Central memory CD8-positive, alpha-beta T cell (primary cell): ENCODE measurements at regions not wholly inside any gene's neighbourhood (a gene's known extent, or its start where the extent isn't known, plus 50 kb on each side); places are given as distances from the start of the nearest gene placed in this dataset.

ENCODE experiments used
- ATAC-seq: fragments of 150-1000 bp; cut with Tn5 transposase; replicated peaks from 2 replicates; pipeline ENCODE4 v1.10.0; 2022; ENCODE audit warnings: mild to moderate bottlenecking, moderate FRiP score, moderate number of reproducible peaks; ENCODE audit not compliant: poor library complexity, severe bottlenecking; ENCODE audit errors: extremely low read depth
- DNase-seq, 2 donors: peaks; one replicate each; pipeline ENCODE4 v3.0.0; 2021; ENCODE audit warnings: low spot score in 2 of 2
- H3K27ac Mint-ChIP-seq: one replicate; pipeline ENCODE4 v1.8.0; 2022; ENCODE audit warnings: low read depth, mild to moderate bottlenecking, moderate library complexity, mixed read lengths
- H3K27me3 Mint-ChIP-seq: one replicate; pipeline ENCODE4 v1.8.0; 2022; ENCODE audit warnings: mixed read lengths
- H3K36me3 Mint-ChIP-seq: one replicate; pipeline ENCODE4 v1.8.0; 2022; ENCODE audit warnings: mild to moderate bottlenecking, moderate library complexity, mixed read lengths; ENCODE audit not compliant: insufficient read depth
- H3K4me1 Mint-ChIP-seq: one replicate; pipeline ENCODE4 v1.8.0; 2022; ENCODE audit warnings: mixed read lengths
- H3K4me3 Mint-ChIP-seq: one replicate; pipeline ENCODE4 v1.8.0; 2022; ENCODE audit warnings: mild to moderate bottlenecking, moderate library complexity, mixed read lengths
- H3K9me3 Mint-ChIP-seq: one replicate; pipeline ENCODE4 v1.8.0; 2022; ENCODE audit warnings: mixed read lengths

DNA sequence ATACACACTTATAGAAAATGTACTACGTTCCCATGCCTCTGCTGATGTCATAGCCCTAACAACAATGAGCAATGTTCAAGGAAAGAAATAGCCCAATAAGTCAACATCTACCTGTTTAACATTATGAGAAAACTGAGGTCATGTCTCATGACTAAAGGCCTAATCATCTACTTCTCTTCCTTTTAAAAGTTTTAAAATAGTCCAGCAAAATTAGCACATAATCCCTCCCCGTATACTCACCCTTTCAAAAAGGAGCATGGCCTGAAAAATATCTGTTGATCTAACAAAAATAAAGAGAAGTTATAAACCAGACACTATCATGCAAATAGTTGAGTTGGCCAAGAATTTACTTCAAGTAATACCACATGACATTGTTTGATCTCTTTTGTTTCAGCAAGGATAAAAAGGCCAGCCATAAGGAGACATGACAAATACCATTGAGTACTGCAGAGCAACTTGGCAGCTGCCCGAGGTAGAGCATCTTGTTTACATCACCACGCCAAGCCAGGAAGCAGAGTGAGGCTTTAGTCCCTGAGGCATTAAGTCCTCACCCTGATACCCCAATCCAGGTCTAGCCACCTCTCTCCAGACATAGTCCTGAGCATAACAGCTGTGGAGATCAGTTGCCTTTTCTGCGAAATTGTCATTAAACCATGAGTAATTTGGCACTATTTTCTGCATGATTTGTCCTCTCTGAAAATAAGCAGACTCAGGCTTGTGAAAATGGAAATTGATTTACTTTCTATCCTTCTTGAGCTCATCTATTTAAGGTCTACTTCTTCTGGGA lies 137.4 kb upstream of the ETAA1 start:
- Mint-ChIP-seq H3K9me3 (peaks cover 5% of the 10 kb centered on the region), H3K27ac (no peak overlapping the region), H3K36me3 (no peaks in the 10 kb centered on the region), H3K4me1 (no peaks in the 10 kb centered on the region), H3K27me3 (no peaks in the 10 kb centered on the region), H3K4me3 (no peak overlapping the region)
- ATAC-seq (no peak), DNase-seq (no peak)

GRCh38 chr2:67260343-67261277 lies 136.5 kb upstream of the ETAA1 start:
- Mint-ChIP-seq H3K27ac (no peak overlapping the region), H3K4me1 (no peaks in the 10 kb centered on the region), H3K4me3 (no peak overlapping the region), H3K36me3 (no peaks in the 10 kb centered on the region), H3K9me3 (peaks cover 5% of the 10 kb centered on the region), H3K27me3 (no peaks in the 10 kb centered on the region)
- no peak for DNase-seq
- no peak for ATAC-seq

DNA sequence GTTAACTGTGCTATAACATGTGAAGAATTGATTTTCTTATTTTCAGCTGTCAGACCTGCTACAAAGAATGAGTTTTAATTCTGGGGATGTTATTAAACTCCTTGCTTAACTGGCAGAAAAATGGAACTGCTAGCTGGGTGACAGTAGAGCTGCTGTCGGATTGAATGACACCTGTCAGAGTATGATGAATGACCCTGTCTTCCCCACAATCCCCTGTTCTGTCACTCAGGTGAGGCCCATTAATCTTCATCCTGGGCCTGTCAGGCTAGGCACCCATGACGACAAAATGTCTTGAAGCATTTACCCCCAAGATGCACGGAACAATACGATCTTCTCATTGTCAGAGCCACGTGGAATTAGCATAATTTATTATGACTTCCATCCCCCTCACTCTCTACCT lies 129.9 kb upstream of the ETAA1 start:
- Mint-ChIP-seq H3K4me3 (no peak overlapping the region), H3K4me1 (no peaks in the 10 kb centered on the region), H3K27ac (no peak overlapping the region), H3K27me3 (peaks cover 11% of the 10 kb centered on the region), H3K9me3 (peaks cover 5% of the 10 kb centered on the region), H3K36me3 (no peaks in the 10 kb centered on the region)
- DNase-seq (no peak), ATAC-seq (no peak)

- H3K9me3 Mint-ChIP-seq: peaks cover under 1% of the 10 kb centered on the region
- no peaks in the 10 kb centered on the region for H3K4me1 Mint-ChIP-seq
- no peak overlapping the region for H3K4me3 Mint-ChIP-seq
- ATAC-seq (no peak), DNase-seq (no peak)
- H3K36me3 Mint-ChIP-seq: no peaks in the 10 kb centered on the region
- H3K27ac Mint-ChIP-seq: no peak overlapping the region
- H3K27me3 Mint-ChIP-seq: peaks cover 25% of the 10 kb centered on the region
Measured at GRCh38 chr2:67268797-67269196, 128.3 kb upstream of the ETAA1 start.

GRCh38 chr2:67272195-67272594 lies 124.9 kb upstream of the ETAA1 start:
- ATAC-seq: no peak
- Mint-ChIP-seq H3K36me3 (no peaks in the 10 kb centered on the region), H3K4me3 (no peak overlapping the region), H3K9me3 (no peaks in the 10 kb centered on the region), H3K27me3 (peaks cover 25% of the 10 kb centered on the region), H3K27ac (no peak overlapping the region), H3K4me1 (no peaks in the 10 kb centered on the region)
- DNase-seq: no peak

DNA sequence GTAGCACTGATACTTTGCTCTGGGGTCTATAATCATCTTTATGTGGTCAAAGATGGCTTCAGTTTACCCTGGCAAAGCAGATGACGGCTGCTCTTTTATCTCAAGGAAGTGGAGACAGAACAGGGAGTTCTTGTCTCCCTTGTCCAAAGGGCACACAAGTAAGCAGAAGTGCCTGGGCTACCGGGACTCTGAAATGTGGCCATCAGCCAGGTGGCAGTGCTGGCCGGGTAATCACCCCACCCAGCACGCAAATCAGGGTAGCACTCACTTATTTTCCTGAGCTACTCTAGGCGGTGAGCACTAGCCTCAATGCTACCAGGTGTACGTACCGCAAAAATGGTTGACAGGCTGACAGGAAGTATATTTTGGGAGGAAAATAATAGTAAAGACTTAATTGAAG lies 119.7 kb upstream of the ETAA1 start:
- peaks cover 12% of the 10 kb centered on the region for H3K27me3 Mint-ChIP-seq

DNA sequence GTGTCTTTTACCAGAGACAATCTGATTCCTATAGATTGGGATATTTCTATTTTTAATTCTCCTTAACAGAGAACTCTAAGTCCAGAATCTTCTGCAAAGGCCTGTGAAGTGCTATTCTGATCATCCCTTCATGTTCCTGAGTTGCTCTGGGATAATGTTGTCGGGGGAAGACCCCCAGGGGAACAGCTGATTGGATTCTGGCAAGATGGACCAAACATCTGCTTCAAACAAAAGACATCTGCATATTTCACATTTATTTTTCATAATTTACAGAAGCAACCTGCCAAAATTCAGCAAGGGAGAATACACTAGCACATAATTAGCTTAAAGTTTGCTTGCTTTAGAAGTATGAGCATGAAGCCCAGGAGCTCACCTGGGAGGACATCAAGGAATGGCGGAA lies 116.0 kb upstream of the ETAA1 start:
- Mint-ChIP-seq H3K9me3 (no peaks in the 10 kb centered on the region), H3K4me1 (no peaks in the 10 kb centered on the region), H3K27me3 (peaks cover 12% of the 10 kb centered on the region), H3K27ac (no peak overlapping the region), H3K4me3 (no peak overlapping the region), H3K36me3 (no peaks in the 10 kb centered on the region)
- DNase-seq (no peak), ATAC-seq (no peak)

More for the DNA sequence above, 119.7 kb upstream of the ETAA1 start:
- ATAC-seq: no peak
- DNase-seq: no peak
- Mint-ChIP-seq H3K4me1 (no peaks in the 10 kb centered on the region), H3K9me3 (no peaks in the 10 kb centered on the region), H3K4me3 (no peak overlapping the region), H3K27ac (no peak overlapping the region), H3K36me3 (no peaks in the 10 kb centered on the region)

DNA sequence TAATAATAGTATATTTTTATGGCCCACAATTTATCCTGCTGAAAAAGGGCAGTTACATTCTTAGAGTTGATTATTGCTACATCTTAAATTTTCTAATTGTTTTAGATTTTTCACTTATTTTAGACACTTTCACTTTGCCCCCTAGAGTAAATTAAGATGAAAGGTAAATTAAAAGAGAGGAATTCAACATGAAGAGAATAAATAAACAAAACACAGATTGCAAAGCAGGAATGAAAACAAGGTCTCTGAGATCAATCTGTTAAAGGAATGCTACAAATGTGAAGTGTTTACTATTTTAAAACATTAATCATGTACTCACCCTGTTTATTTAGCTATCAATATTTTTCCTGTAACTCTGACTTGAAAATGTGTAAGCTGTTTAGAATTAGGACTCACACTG lies 113.5 kb upstream of the ETAA1 start:
- Mint-ChIP-seq H3K27ac (no peak overlapping the region), H3K4me3 (no peak overlapping the region), H3K36me3 (no peaks in the 10 kb centered on the region), H3K4me1 (no peaks in the 10 kb centered on the region), H3K27me3 (peaks cover 26% of the 10 kb centered on the region), H3K9me3 (no peaks in the 10 kb centered on the region)
- ATAC-seq (no peak), DNase-seq (no peak)

- Mint-ChIP-seq H3K4me1 (no peaks in the 10 kb centered on the region), H3K36me3 (no peaks in the 10 kb centered on the region), H3K27me3 (peaks cover 29% of the 10 kb centered on the region), H3K9me3 (no peaks in the 10 kb centered on the region), H3K27ac (no peak overlapping the region), H3K4me3 (no peak overlapping the region)
- DNase-seq (no peak), ATAC-seq (no peak)
Measured at GRCh38 chr2:67286981-67287759, 110.0 kb upstream of the ETAA1 start.

DNA sequence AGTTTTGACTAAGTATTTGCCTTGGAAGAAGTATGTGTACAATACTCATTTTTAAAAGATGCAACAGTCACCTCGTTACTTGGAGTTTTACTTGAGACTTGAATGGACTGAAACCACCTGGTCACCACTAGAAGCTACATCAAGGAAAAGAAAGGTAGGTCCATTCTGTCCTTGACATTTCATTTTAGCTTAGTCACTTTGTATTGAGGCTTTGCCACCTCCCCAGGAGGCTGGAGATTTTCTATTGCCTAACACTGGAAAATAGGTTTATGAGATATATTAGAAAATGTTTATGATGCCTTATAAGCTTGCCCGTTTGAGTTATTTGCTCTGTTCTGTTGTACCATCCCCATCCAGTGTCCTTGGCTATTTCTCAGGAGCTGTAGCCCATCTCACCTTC lies 107.9 kb upstream of the ETAA1 start:
- ATAC-seq (no peak), DNase-seq (no peak)
- Mint-ChIP-seq H3K36me3 (no peaks in the 10 kb centered on the region), H3K27ac (no peak overlapping the region), H3K4me3 (no peak overlapping the region), H3K9me3 (no peaks in the 10 kb centered on the region), H3K27me3 (peaks cover 29% of the 10 kb centered on the region), H3K4me1 (no peaks in the 10 kb centered on the region)

DNA sequence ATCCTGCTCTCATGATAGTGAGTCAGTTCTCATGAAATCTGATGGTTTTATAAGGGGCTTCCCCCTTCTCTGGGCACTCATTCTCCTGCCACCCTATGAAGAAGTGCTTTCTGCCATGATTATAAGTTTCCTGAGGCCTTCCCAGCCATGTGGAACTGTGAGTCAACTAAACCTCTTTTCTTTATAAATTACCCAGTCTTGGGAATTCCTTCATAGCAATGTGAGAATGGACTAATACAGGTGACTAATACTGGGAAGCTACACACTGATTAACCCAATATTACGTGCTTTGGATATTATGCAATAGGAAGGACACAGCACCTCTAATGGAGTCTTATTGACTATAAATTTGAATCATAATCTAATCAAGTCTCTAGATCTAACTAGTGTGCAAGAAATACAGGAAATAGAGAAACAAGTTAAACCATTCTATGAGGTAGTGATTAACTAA lies 107.2 kb upstream of the ETAA1 start:
- Mint-ChIP-seq H3K27ac (no peak overlapping the region), H3K4me1 (no peaks in the 10 kb centered on the region), H3K4me3 (no peak overlapping the region), H3K27me3 (peaks cover 25% of the 10 kb centered on the region), H3K36me3 (no peaks in the 10 kb centered on the region), H3K9me3 (no peaks in the 10 kb centered on the region)
- DNase-seq (no peak), ATAC-seq (no peak)

- H3K36me3 Mint-ChIP-seq: no peaks in the 10 kb centered on the region
- ATAC-seq (no peak), DNase-seq (no peak)
- peaks cover 18% of the 10 kb centered on the region for H3K27me3 Mint-ChIP-seq
- no peak overlapping the region for H3K27ac Mint-ChIP-seq
- H3K9me3 Mint-ChIP-seq: no peaks in the 10 kb centered on the region
- H3K4me3 Mint-ChIP-seq: no peak overlapping the region
- H3K4me1 Mint-ChIP-seq: no peaks in the 10 kb centered on the region
Measured at GRCh38 chr2:67290451-67291290, 106.5 kb upstream of the ETAA1 start.
